Tibial nerve (tissue), 4 donors: ENCODE measurements at regions not wholly inside any gene's neighbourhood (a gene's known extent, or its start where the extent isn't known, plus 50 kb on each side); places are given as distances from the start of the nearest gene placed in this dataset.

Experiments used
- DNase-seq, 2 donors: peaks; one replicate each; pipeline ENCODE4 v3.0.0-alpha.2; 2019; ENCODE audit warnings: low spot score in 2 of 2
- H3K27ac ChIP-seq, 4 donors: fragments of 200-600 bp; sonication (generic) in 3 of 4; one replicate each; pipeline ENCODE4 v1.5.1; 2017 to 2019; ENCODE audit warnings: mild to moderate bottlenecking in 1 of 4
- H3K27me3 ChIP-seq, 2 donors: fragments of 200-600 bp; sonication (generic) in 1 of 2; one replicate each; pipeline versions ENCODE4 v1.5.1 to v1.6.0; 2017 to 2019
- H3K36me3 ChIP-seq, 3 donors: fragments of 200-600 bp; sonication (generic); one replicate each; pipeline ENCODE4 v1.5.1; 2018 to 2019
- H3K4me1 ChIP-seq, 4 donors: fragments of 200-600 bp; sonication (generic) in 3 of 4; one replicate each; pipeline ENCODE4 v1.5.1; 2017 to 2019
- H3K4me3 ChIP-seq, 4 donors: fragments of 200-600 bp; sonication (generic) in 3 of 4; one replicate each; pipeline ENCODE4 v1.5.1; 2017 to 2019; ENCODE audit warnings: mild to moderate bottlenecking in 1 of 4, moderate library complexity in 1 of 4
- H3K9me3 ChIP-seq, 4 donors: fragments of 200-600 bp; sonication (generic) in 3 of 4; one replicate each; pipeline ENCODE4 v1.5.1; 2017 to 2019
- CTCF ChIP-seq, 5 experiments: fragments of 200-600 bp in 3 of 5; fragments of 450-650 bp in 2 of 5; sonication (generic) in 3 of 5; IDR thresholded peaks; one replicate each; pipeline ENCODE4 v1.5.1; 2016 to 2019; ENCODE audit warnings: antibody characterized with exemption in 5 of 5, mild to moderate bottlenecking in 3 of 5, moderate library complexity in 2 of 5
- EP300 ChIP-seq, 2 donors: sonication (generic); formaldehyde crosslinking; IDR thresholded peaks; one replicate each; pipeline ENCODE4 v1.6.1; 2017; ENCODE audit warnings: antibody characterized with exemption in 2 of 2, mild to moderate bottlenecking in 1 of 2
- POLR2A ChIP-seq, 2 donors: fragments of 450-650 bp; IDR thresholded peaks; one replicate each; pipeline ENCODE4 v1.6.1; 2017; ENCODE audit warnings: antibody characterized with exemption in 2 of 2, mild to moderate bottlenecking in 2 of 2, moderate library complexity in 2 of 2
- WGBS, 2 donors: methylation state at CpG; one replicate each; pipeline ENCODE4 v1.1.5; 2018; 5-methylcytosine and 5-hydroxymethylcytosine counted together

DNA sequence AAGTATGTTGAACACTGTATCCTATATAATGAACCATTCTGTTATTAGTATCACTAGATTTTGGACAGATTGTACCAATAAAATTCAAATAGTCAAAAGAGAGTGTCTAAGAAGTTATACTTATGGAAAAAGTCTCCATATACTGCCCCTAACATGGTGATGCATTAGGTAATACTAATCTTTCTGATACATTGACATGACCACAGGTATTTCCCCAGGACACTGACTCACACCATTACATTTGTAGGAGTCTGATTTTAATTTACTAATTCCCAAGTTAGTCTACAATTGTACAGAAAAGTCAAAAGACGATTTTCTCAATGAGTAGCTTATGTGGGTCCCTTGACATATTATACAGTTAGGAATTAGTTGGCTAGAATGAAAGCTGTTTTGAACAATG is 593.8 kb downstream of the ISL1 start:
- Histone ChIP-seq H3K27ac (no peak overlapping the region), H3K9me3 (no peaks in the 10 kb centered on the region), H3K27me3 (no peaks in the 10 kb centered on the region), H3K4me1 (no peaks in the 10 kb centered on the region), H3K36me3 (no peaks in the 10 kb centered on the region), H3K4me3 (no peak overlapping the region)
- WGBS, 2 donors, result 61 to 97% methylated on average over 1 of the region's 1 CpG
- DNase-seq, result no peak
- TF ChIP-seq POLR2A (IDR thresholded peaks at IDR 0.05), result no peak
- no peak for TF ChIP-seq EP300 (IDR thresholded peaks at IDR 0.05)
- no peak for TF ChIP-seq CTCF (IDR thresholded peaks at IDR 0.05)

GRCh38 chr5:51983161-51983560 is 599.9 kb downstream of the ISL1 start:
- no peak for TF ChIP-seq POLR2A (IDR thresholded peaks at IDR 0.05)
- no peak for TF ChIP-seq CTCF (IDR thresholded peaks at IDR 0.05)
- no peak for TF ChIP-seq EP300 (IDR thresholded peaks at IDR 0.05)
- H3K4me1 ChIP-seq, result no peaks in the 10 kb centered on the region
- H3K9me3 ChIP-seq, result no peaks in the 10 kb centered on the region
- H3K27ac ChIP-seq, result no peak overlapping the region
- DNase-seq, result no peak
- H3K27me3 ChIP-seq, result no peaks in the 10 kb centered on the region
- H3K4me3 ChIP-seq, result no peak overlapping the region
- no peaks in the 10 kb centered on the region for H3K36me3 ChIP-seq

DNA sequence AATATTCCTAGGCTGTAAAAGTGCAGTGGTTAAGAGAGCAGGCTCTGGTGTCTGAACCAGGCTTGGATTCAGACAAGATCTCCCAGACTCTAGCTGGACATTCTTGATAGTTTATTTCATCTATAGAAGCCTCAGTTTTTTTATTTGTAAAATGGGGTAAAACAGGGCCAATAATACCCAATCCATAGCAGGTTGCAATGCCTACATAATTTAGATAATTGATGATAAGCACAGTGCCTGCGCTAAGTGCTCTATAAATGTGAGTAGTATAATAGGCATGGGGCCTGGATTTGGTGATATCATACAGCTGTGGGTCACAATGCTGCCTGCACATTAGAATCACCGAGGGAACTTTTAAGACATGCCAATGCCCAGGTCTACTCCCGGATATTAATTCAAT is 603.5 kb downstream of the ISL1 start:
- H3K27me3 ChIP-seq, result no peaks in the 10 kb centered on the region
- no peaks in the 10 kb centered on the region for H3K9me3 ChIP-seq
- H3K4me1 ChIP-seq, result no peaks in the 10 kb centered on the region
- no peak overlapping the region for H3K27ac ChIP-seq
- WGBS, 2 donors, result 64 to 84% methylated on average over 3 of the region's 3 CpGs
- DNase-seq, result no peak
- no peaks in the 10 kb centered on the region for H3K36me3 ChIP-seq
- no peak for TF ChIP-seq CTCF (IDR thresholded peaks at IDR 0.05)
- TF ChIP-seq EP300 (IDR thresholded peaks at IDR 0.05), result no peak
- TF ChIP-seq POLR2A (IDR thresholded peaks at IDR 0.05), result no peak
- H3K4me3 ChIP-seq, result no peak overlapping the region

DNA sequence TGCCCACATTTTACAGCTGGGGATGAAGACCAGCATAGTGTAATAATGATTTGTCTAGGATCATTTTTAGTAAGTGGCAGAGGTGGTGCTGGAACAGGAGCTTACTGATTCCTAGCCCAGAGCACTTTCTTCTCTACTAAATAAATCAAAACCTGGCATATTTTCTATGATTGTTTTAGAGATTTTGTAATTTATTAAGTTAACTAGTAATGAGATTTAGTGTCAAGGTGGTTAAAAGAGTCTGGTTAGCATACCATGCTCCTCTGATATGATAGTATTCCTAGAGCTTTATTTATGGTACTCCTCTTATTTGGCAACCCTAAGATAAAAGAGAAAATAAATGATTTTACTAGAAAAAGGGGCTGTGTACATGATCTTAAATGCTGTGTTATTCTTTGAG is 604.0 kb downstream of the ISL1 start:
- no peak for TF ChIP-seq POLR2A (IDR thresholded peaks at IDR 0.05)
- no peak for TF ChIP-seq CTCF (IDR thresholded peaks at IDR 0.05)
- TF ChIP-seq EP300 (IDR thresholded peaks at IDR 0.05), result no peak
- H3K9me3 ChIP-seq, result no peaks in the 10 kb centered on the region
- H3K27me3 ChIP-seq, result no peaks in the 10 kb centered on the region
- H3K4me3 ChIP-seq, result no peak overlapping the region
- no peak for DNase-seq
- H3K36me3 ChIP-seq, result no peaks in the 10 kb centered on the region
- no peaks in the 10 kb centered on the region for H3K4me1 ChIP-seq
- no peak overlapping the region for H3K27ac ChIP-seq

DNA sequence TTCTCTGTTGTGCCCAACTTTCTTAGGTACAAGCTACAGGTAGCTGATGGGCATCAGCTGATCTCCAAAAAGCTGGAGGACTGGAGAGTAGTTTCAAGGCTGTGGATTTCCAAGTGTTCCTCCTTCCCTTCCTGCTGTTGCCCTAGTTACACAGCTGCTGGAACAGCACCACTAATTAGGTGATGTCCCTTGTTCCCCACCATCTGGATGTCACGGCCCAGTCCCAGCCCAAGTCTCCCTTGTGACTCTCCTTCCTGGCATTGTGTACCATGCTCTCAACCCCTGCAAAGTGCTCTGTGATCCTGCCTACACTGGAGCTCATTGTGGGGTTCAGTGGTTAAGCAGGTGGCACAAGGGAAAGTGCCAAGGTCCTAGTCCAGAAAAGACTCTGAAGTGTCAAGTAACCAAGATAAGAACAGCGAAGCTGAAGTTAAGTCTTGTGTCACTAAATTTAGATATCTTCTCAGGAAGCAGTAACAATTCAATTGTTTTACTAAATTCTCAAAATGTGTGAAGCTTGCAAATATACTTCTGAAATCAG is 604.5 kb downstream of the ISL1 start:
- TF ChIP-seq POLR2A (IDR thresholded peaks at IDR 0.05) (no peak), CTCF (IDR thresholded peaks at IDR 0.05) (no peak), EP300 (IDR thresholded peaks at IDR 0.05) (no peak)
- no peaks in the 10 kb centered on the region for H3K36me3 ChIP-seq
- H3K27me3 ChIP-seq, result no peaks in the 10 kb centered on the region
- H3K4me1 ChIP-seq, result no peaks in the 10 kb centered on the region
- H3K4me3 ChIP-seq, result no peak overlapping the region
- no peak overlapping the region for H3K27ac ChIP-seq
- H3K9me3 ChIP-seq, result no peaks in the 10 kb centered on the region
- no peak for DNase-seq
- 59 to 73% methylated on average over 2 of the region's 2 CpGs for WGBS, 2 donors
